ENCODE measurements at regions not wholly inside any gene's neighbourhood (a gene's known extent, or its start where the extent isn't known, plus 50 kb on each side); places are given as distances from the start of the nearest gene placed in this dataset.

DNA sequence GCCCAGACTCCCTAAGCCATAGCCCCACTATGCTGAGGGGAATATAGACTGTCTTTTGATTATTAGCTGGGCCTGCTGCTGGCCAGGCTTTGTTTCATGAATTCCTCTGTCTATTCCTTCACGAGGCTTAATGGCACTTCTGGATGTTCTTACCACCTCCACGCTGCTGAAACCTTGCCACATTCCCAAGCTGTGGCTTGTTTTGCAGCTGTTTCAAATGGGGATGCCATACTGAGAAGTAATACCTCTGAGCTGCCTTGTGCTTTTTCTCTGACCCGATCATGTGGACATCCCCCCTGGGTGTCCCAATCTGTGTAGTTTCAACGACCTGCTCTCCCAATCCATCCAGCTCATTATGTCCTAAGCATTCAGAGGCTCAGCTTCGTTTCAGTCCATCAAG is 114.1 kb downstream of the ICOS start:
- ChIA-PET POLR2A (no interaction called here), CTCF (interaction anchor here (0.6 to 1.2 kb wide), 5 partner anchors 12 to 182 kb away, joined by 3 to 8 read pairs (median 4); no protein-coding TSS in a partner anchor)
- Histone ChIP-seq H3K9me3 (ENCODE audit: control insufficient read depth, insufficient read depth, low read depth, low read length) (no peaks in the 10 kb centered on the region), H3K4me3 (ENCODE audit: low read depth, low read length) (no peak overlapping the region), H3K4me1 (ENCODE audit: control insufficient read depth, insufficient read depth, low read length) (0 out of 2 replicates have a peak, but pooled peaks cover 2% of the 10 kb centered on the region), H3K36me3 (ENCODE audit: control insufficient read depth in 2 of 2, insufficient read depth in 1 of 2, low read length in 2 of 2) (no peaks in the 10 kb centered on the region), H3K27ac (ENCODE audit: extremely low read depth, low read depth, low read length) (no peak overlapping the region)
- TF ChIP-seq, protein P1, sequence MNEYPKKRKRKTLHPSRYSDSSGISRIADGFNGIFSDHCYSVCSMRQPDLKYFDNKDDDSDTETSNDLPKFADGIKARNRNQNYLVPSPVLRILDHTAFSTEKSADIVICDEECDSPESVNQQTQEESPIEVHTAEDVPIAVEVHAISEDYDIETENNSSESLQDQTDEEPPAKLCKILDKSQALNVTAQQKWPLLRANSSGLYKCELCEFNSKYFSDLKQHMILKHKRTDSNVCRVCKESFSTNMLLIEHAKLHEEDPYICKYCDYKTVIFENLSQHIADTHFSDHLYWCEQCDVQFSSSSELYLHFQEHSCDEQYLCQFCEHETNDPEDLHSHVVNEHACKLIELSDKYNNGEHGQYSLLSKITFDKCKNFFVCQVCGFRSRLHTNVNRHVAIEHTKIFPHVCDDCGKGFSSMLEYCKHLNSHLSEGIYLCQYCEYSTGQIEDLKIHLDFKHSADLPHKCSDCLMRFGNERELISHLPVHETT (tag by site-specific recombination; IDR thresholded peaks at IDR 0.05), result no peak
- no peak for TF ChIP-seq ZNF16 (tag by site-specific recombination; IDR thresholded peaks at IDR 0.05; ENCODE audit: low read depth)
- no peak for TF ChIP-seq EGR2 (tag by site-specific recombination; IDR thresholded peaks at IDR 0.05; ENCODE audit: low read depth)
- no peak for TF ChIP-seq KLF7 (tag by site-specific recombination; IDR thresholded peaks at IDR 0.05; ENCODE audit: borderline replicate concordance)
- TF ChIP-seq, protein P2, sequence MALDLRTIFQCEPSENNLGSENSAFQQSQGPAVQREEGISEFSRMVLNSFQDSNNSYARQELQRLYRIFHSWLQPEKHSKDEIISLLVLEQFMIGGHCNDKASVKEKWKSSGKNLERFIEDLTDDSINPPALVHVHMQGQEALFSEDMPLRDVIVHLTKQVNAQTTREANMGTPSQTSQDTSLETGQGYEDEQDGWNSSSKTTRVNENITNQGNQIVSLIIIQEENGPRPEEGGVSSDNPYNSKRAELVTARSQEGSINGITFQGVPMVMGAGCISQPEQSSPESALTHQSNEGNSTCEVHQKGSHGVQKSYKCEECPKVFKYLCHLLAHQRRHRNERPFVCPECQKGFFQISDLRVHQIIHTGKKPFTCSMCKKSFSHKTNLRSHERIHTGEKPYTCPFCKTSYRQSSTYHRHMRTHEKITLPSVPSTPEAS (tag by site-specific recombination; IDR thresholded peaks at IDR 0.05), result no peak
- TF ChIP-seq, protein P3, sequence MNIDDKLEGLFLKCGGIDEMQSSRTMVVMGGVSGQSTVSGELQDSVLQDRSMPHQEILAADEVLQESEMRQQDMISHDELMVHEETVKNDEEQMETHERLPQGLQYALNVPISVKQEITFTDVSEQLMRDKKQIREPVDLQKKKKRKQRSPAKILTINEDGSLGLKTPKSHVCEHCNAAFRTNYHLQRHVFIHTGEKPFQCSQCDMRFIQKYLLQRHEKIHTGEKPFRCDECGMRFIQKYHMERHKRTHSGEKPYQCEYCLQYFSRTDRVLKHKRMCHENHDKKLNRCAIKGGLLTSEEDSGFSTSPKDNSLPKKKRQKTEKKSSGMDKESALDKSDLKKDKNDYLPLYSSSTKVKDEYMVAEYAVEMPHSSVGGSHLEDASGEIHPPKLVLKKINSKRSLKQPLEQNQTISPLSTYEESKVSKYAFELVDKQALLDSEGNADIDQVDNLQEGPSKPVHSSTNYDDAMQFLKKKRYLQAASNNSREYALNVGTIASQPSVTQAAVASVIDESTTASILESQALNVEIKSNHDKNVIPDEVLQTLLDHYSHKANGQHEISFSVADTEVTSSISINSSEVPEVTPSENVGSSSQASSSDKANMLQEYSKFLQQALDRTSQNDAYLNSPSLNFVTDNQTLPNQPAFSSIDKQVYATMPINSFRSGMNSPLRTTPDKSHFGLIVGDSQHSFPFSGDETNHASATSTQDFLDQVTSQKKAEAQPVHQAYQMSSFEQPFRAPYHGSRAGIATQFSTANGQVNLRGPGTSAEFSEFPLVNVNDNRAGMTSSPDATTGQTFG (tag by site-specific recombination; IDR thresholded peaks at IDR 0.05; ENCODE audit: borderline replicate concordance), result no peak
- no peak for TF ChIP-seq ZNF184 (tag by site-specific recombination; IDR thresholded peaks at IDR 0.05)

DNA sequence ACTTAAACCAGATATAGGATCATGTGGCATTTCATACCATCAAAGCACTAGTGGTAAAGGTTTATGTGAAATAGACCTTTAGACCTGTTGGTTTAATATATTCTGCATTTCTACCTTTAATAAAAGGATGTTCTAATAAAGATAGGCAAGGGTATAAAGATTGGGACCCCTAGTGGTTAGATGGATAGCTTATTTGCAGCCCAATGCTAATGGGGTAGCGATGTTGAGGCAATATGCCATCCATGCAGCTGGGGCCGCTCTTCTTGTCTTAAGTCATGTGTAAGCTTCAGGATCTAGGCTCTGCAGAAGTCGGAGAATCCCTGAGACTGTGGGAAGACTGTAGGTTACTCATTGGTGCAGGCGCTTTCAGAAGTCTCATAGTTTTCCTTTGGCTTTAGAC is 114.9 kb downstream of the ICOS start:
- Histone ChIP-seq H3K9me3 (ENCODE audit: control insufficient read depth, insufficient read depth, low read depth, low read length) (no peaks in the 10 kb centered on the region), H3K36me3 (ENCODE audit: control insufficient read depth in 2 of 2, insufficient read depth in 1 of 2, low read length in 2 of 2) (no peaks in the 10 kb centered on the region), H3K4me1 (ENCODE audit: control insufficient read depth, insufficient read depth, low read length) (no peaks in the 10 kb centered on the region), H3K4me3 (ENCODE audit: low read depth, low read length) (no peak overlapping the region), H3K27ac (ENCODE audit: extremely low read depth, low read depth, low read length) (no peak overlapping the region)
- TF ChIP-seq, protein P4, sequence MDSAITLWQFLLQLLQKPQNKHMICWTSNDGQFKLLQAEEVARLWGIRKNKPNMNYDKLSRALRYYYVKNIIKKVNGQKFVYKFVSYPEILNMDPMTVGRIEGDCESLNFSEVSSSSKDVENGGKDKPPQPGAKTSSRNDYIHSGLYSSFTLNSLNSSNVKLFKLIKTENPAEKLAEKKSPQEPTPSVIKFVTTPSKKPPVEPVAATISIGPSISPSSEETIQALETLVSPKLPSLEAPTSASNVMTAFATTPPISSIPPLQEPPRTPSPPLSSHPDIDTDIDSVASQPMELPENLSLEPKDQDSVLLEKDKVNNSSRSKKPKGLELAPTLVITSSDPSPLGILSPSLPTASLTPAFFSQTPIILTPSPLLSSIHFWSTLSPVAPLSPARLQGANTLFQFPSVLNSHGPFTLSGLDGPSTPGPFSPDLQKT (IDR thresholded peaks at IDR 0.05; ENCODE audit: borderline replicate concordance, low read depth, low read length), result no peak
- TF ChIP-seq ZNF155 (tag by site-specific recombination; IDR thresholded peaks at IDR 0.05), result no peak
- no peak for TF ChIP-seq ZNF785 (tag by site-specific recombination; IDR thresholded peaks at IDR 0.05)
- TF ChIP-seq ZNF549 (tag by site-specific recombination; IDR thresholded peaks at IDR 0.05), result no peak
- TF ChIP-seq, protein P5, sequence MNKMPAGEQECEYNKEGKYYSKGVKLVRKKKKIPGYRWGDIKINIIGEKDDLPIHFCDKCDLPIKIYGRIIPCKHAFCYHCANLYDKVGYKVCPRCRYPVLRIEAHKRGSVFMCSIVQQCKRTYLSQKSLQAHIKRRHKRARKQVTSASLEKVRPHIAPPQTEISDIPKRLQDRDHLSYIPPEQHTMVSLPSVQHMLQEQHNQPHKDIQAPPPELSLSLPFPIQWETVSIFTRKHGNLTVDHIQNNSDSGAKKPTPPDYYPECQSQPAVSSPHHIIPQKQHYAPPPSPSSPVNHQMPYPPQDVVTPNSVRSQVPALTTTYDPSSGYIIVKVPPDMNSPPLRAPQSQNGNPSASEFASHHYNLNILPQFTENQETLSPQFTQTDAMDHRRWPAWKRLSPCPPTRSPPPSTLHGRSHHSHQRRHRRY (tag by site-specific recombination; IDR thresholded peaks at IDR 0.05), result no peak
- TF ChIP-seq GLIS2 (tag by site-specific recombination; IDR thresholded peaks at IDR 0.05), result no peak
- TF ChIP-seq GLI4 (tag by site-specific recombination; IDR thresholded peaks at IDR 0.05), result no peak
- no peak for TF ChIP-seq ZNF707 (tag by site-specific recombination; IDR thresholded peaks at IDR 0.05)
- TF ChIP-seq, protein P6, sequence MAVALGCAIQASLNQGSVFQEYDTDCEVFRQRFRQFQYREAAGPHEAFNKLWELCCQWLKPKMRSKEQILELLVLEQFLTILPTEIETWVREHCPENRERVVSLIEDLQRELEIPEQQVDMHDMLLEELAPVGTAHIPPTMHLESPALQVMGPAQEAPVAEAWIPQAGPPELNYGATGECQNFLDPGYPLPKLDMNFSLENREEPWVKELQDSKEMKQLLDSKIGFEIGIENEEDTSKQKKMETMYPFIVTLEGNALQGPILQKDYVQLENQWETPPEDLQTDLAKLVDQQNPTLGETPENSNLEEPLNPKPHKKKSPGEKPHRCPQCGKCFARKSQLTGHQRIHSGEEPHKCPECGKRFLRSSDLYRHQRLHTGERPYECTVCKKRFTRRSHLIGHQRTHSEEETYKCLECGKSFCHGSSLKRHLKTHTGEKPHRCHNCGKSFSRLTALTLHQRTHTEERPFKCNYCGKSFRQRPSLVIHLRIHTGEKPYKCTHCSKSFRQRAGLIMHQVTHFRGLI (tag by site-specific recombination; IDR thresholded peaks at IDR 0.05), result no peak
- no peak for TF ChIP-seq ZEB2 (tag by site-specific recombination; IDR thresholded peaks at IDR 0.05)
- TF ChIP-seq ZNF701 (tag by site-specific recombination; IDR thresholded peaks at IDR 0.05), result no peak
- no peak for TF ChIP-seq ZFHX2 (tag by site-specific recombination; conservative IDR thresholded peaks at IDR 0.05)
- TF ChIP-seq ZNF473 (tag by site-specific recombination; IDR thresholded peaks at IDR 0.05), result no peak
- no peak for TF ChIP-seq FEZF1 (tag by site-specific recombination; IDR thresholded peaks at IDR 0.05)
- CTCF ChIA-PET, result interaction anchor here (0.6 to 1.2 kb wide), 4 partner anchors 13 to 21 kb away, joined by 3 to 4 read pairs (median 3); no protein-coding TSS in a partner anchor
- POLR2A ChIA-PET, result no interaction called here

Measured in HEK293 (cell line).